Hematopoietic multipotent progenitor cell treated with erythropoietin and hydrocortisone succinate and interleukin-3 and kit ligand, for 8 days (in vitro differentiated cells): ENCODE measurements at regions not wholly inside any gene's neighbourhood (a gene's known extent, or its start where the extent isn't known, plus 50 kb on each side); places are given as distances from the start of the nearest gene placed in this dataset.
"Not testable (repeated sequence)": the region's sequence is repeated elsewhere in the genome, so short reads cannot be mapped to it uniquely, and the experiment has no call there.

Experiments used
- DNase-seq: peaks from one replicate; pipeline ENCODE4 v3.0.0-alpha.2; 2015

- DNase-seq, result no peak
These were observed 261.7 kb downstream of the NPHP4 start for GRCh38 chr1:5730272-5731109.

- no peak for DNase-seq
These were observed 262.5 kb downstream of the NPHP4 start for GRCh38 chr1:5729636-5730145.

GRCh38 chr1:5728663-5729355 is 263.4 kb downstream of the NPHP4 start:
- no peak for DNase-seq

GRCh38 chr1:5727871-5728643 is 264.2 kb downstream of the NPHP4 start:
- no peak for DNase-seq

- DNase-seq, result no peak
These were observed 265.0 kb downstream of the NPHP4 start for GRCh38 chr1:5727191-5727590.

GRCh38 chr1:5726586-5727184 is 265.5 kb downstream of the NPHP4 start:
- not testable (repeated sequence) for DNase-seq

GRCh38 chr1:5725855-5726585 is 266.2 kb downstream of the NPHP4 start:
- DNase-seq, result no peak

- no peak for DNase-seq
These were observed 266.8 kb downstream of the NPHP4 start for GRCh38 chr1:5725406-5725805.

GRCh38 chr1:5724847-5725246 is 267.4 kb downstream of the NPHP4 start:
- no peak for DNase-seq

GRCh38 chr1:5722635-5723164 is 269.5 kb downstream of the NPHP4 start:
- DNase-seq, result no peak

GRCh38 chr1:5721634-5722215 is 270.5 kb downstream of the NPHP4 start:
- DNase-seq, result no peak

GRCh38 chr1:5720936-5721335 is 271.3 kb downstream of the NPHP4 start:
- no peak for DNase-seq

- no peak for DNase-seq
These were observed 271.7 kb downstream of the NPHP4 start for GRCh38 chr1:5720484-5720883.

- DNase-seq, result no peak
These were observed 272.2 kb downstream of the NPHP4 start for GRCh38 chr1:5720045-5720444.

GRCh38 chr1:5718831-5719632 is 273.2 kb downstream of the NPHP4 start:
- DNase-seq, result no peak

- no peak for DNase-seq
These were observed 275.1 kb downstream of the NPHP4 start for GRCh38 chr1:5717031-5717682.

GRCh38 chr1:5716126-5716525 is 276.1 kb downstream of the NPHP4 start:
- DNase-seq, result no peak

GRCh38 chr1:5713101-5714010 is 278.9 kb downstream of the NPHP4 start:
- DNase-seq, result no peak
